Right lobe of liver (tissue), 6 donors: ENCODE measurements at regions not wholly inside any gene's neighbourhood (a gene's known extent, or its start where the extent isn't known, plus 50 kb on each side); places are given as distances from the start of the nearest gene placed in this dataset.

Experiments used
- ATAC-seq, 4 donors: fragments of 200-7000 bp; cut with Tn5 transposase; one replicate each; pipeline ENCODE4 v1.9.1; 2020; ENCODE audit warnings: mild to moderate bottlenecking in 4 of 4, moderate library complexity in 4 of 4
- DNase-seq, 3 donors: peaks; one replicate each; pipeline ENCODE4 v3.0.0-alpha.2; 2020
- H3K27ac ChIP-seq, 3 donors: fragments of 200-600 bp; one replicate each; pipeline ENCODE4 v1.8.0; 2022
- H3K27me3 ChIP-seq, 2 donors: fragments of 200-600 bp; one replicate each; pipeline ENCODE4 v1.8.0; 2022
- H3K36me3 ChIP-seq, 4 donors: fragments of 200-600 bp; sonication (generic) in 1 of 4; one replicate each; pipeline versions ENCODE4 v1.5.1 to v1.8.0; 2017 to 2022; ENCODE audit warnings: control low read depth in 1 of 4
- H3K4me1 ChIP-seq, 4 donors: fragments of 200-600 bp; sonication (generic) in 1 of 4; one replicate each; pipeline versions ENCODE4 v1.5.1 to v1.8.0; 2017 to 2022; ENCODE audit warnings: control low read depth in 1 of 4
- H3K4me3 ChIP-seq, 3 donors: fragments of 200-600 bp; one replicate each; pipeline ENCODE4 v1.8.0; 2022
- H3K9me3 ChIP-seq, 4 donors: fragments of 200-600 bp; sonication (generic) in 1 of 4; one replicate each; pipeline versions ENCODE4 v1.5.1 to v1.8.0; 2017 to 2022; ENCODE audit warnings: control low read depth in 1 of 4
- CTCF ChIP-seq, 4 donors: fragments of 200-600 bp in 3 of 4; fragments of 450-650 bp in 1 of 4; IDR thresholded peaks; one replicate each; pipeline versions ENCODE4 v1.5.1 to v1.8.0; 2016 to 2022; ENCODE audit warnings: antibody characterized with exemption in 4 of 4, mild to moderate bottlenecking in 2 of 4
- POLR2A ChIP-seq: fragments of 450-650 bp; IDR thresholded peaks from one replicate; pipeline ENCODE4 v1.6.1; 2017; ENCODE audit warnings: antibody characterized with exemption, mild to moderate bottlenecking
- WGBS: methylation state at CpG from one replicate; pipeline ENCODE4 v1.1.6; 2018; ENCODE audit warnings: low coverage, low lambda C conversion rate; ENCODE audit not compliant: insufficient coverage; ENCODE audit errors: missing lambda C conversion rate; 5-methylcytosine and 5-hydroxymethylcytosine counted together
- intact Hi-C, 2 donors: fragments of 100-400 bp; cut with DNase I; formaldehyde crosslinking; loops; one replicate each; pipeline versions ENCODE4 v1.11.2 to v1.14.1; 2022
- donor health status: DM: no; HTN: yes; CAD: no.
- donor health status: DM: no; HTN: no; CAD: no.
- donor health status: DM: no; HTN: no; CAD: no.
- donor health status: DM: no; HTN: yes; CAD: no.
- donor health status: DM: no; HTN: yes; CAD: no.

GRCh38 chr2:160917850-160918249 lies 242.4 kb upstream of the TANK start:
- Histone ChIP-seq H3K36me3 (no peaks in the 10 kb centered on the region), H3K27ac (no peak overlapping the region), H3K27me3 (no peaks in the 10 kb centered on the region), H3K4me3 (no peak overlapping the region), H3K4me1 (no peaks in the 10 kb centered on the region), H3K9me3 (no peaks in the 10 kb centered on the region)
- DNase-seq (no peak), ATAC-seq (no peak)
- 49% methylated on average over 3 of the region's 3 CpGs for WGBS
- TF ChIP-seq CTCF (IDR thresholded peaks at IDR 0.05) (no peak), POLR2A (no peak)
- intact Hi-C loops: no loop called here

GRCh38 chr2:160918258-160918657 lies 242.0 kb upstream of the TANK start:
- Histone ChIP-seq H3K27ac (no peak overlapping the region), H3K27me3 (no peaks in the 10 kb centered on the region), H3K4me1 (no peaks in the 10 kb centered on the region), H3K4me3 (no peak overlapping the region), H3K36me3 (no peaks in the 10 kb centered on the region), H3K9me3 (no peaks in the 10 kb centered on the region)
- intact Hi-C loops: no loop called here
- DNase-seq: no peak
- no peak for ATAC-seq
- TF ChIP-seq CTCF (IDR thresholded peaks at IDR 0.05): no peak
- TF ChIP-seq POLR2A: no peak

- 6% methylated on average over 4 of the region's 4 CpGs for WGBS
- ATAC-seq (peak; percentile 94 to 98 (median 98)), DNase-seq (peak; percentile 65 to 73 (median 70))
- H3K27me3 ChIP-seq: no peaks in the 10 kb centered on the region
- no peak overlapping the region for H3K4me3 ChIP-seq
- H3K36me3 ChIP-seq: no peaks in the 10 kb centered on the region
- intact Hi-C loops: no loop called here
- no peak overlapping the region for H3K27ac ChIP-seq
- H3K4me1 ChIP-seq: no peaks in the 10 kb centered on the region
- H3K9me3 ChIP-seq: no peaks in the 10 kb centered on the region
- TF ChIP-seq POLR2A (no peak), CTCF (IDR thresholded peaks at IDR 0.05) (peak; percentile 57 to 77 (median 64))
Observed at GRCh38 chr2:160918906-160919503, 241.2 kb upstream of the TANK start.

DNA sequence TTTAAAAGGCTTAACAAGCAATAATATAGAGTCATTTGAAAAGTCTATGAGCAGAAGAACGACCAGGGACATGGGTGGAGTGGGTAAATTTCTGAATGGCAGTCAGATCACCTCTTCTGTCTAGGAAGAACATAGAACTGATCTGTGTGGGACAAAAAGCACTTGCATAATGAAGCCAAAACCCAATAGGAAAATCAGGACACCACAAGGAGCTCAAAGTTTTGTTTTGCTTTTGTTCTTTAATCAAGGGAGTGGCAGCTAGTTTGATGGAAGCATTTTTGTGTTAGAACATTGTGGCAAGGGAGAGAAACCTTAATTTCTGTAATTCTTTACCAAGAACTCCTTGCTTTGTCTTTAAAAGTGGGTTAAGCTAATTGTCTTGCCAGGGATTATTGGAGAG lies 240.2 kb upstream of the TANK start:
- ATAC-seq (no peak), DNase-seq (no peak)
- no peak overlapping the region for H3K27ac ChIP-seq
- WGBS: 45% methylated on average over 1 of the region's 1 CpG
- TF ChIP-seq CTCF (IDR thresholded peaks at IDR 0.05) (no peak), POLR2A (no peak)
- no peaks in the 10 kb centered on the region for H3K36me3 ChIP-seq
- H3K27me3 ChIP-seq: no peaks in the 10 kb centered on the region
- no peak overlapping the region for H3K4me3 ChIP-seq
- H3K4me1 ChIP-seq: no peaks in the 10 kb centered on the region
- H3K9me3 ChIP-seq: no peaks in the 10 kb centered on the region
- intact Hi-C loops: no loop called here

- intact Hi-C loops: no loop called here
- H3K4me1 ChIP-seq: no peaks in the 10 kb centered on the region
- H3K36me3 ChIP-seq: no peaks in the 10 kb centered on the region
- H3K4me3 ChIP-seq: no peak overlapping the region
- no peaks in the 10 kb centered on the region for H3K9me3 ChIP-seq
- no peak overlapping the region for H3K27ac ChIP-seq
- ATAC-seq: no peak
- no peak for DNase-seq
- no peaks in the 10 kb centered on the region for H3K27me3 ChIP-seq
- TF ChIP-seq CTCF (IDR thresholded peaks at IDR 0.05) (no peak), POLR2A (no peak)
- 68% methylated on average over 8 of the region's 8 CpGs for WGBS
Observed at GRCh38 chr2:160920791-160921303, 239.4 kb upstream of the TANK start.
